Medulla oblongata (tissue), 1 donor: ENCODE measurements at regions not wholly inside any gene's neighbourhood (a gene's known extent, or its start where the extent isn't known, plus 50 kb on each side); places are given as distances from the start of the nearest gene placed in this dataset.

Source experiments
- DNase-seq: peaks from one replicate; pipeline ENCODE4 v3.0.0-alpha.2; 2015; ENCODE audit errors: extremely low spot score

DNA sequence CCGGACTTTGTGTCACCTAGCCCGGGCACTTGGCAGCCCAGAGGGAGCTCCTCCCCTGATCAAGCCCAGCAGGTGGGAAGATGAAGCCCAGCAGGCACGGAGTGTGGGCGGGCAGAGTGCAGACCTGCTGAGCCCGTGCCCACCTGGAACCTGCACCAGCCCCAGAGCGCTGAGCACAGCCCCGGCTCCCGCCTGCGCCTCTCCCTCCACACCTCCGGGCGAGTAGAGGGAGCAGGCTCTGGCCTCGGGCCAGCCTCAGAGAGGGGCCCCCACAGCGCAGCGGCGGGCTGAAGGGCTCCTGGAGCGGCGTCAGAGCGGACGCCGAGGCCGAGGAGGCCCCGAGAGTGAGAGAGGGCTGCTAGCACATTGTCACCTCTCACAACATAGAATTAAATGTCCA lies 257.7 kb downstream of the VGLL3 start:
- no peak for DNase-seq

DNA sequence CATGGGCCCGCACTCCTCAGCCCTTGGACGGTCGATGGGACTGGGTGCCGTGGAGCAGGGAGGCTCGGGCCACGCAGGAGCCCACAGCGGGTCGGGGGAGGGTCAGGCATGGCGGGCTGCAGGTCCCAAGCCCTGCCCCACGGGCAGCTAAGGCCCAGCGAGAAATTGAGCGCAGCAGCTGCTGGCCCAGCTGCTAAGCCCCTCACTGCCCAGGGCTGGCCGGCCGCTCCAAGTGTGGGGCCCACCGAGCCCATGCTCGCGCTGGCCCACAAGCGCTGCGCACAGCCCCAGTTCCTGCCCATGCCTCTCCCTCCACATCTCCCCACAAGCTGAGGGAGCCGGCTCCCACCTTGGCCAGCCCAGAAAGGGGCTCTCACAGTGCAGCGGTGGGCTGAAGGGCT lies 259.4 kb downstream of the VGLL3 start:
- no peak for DNase-seq

DNA sequence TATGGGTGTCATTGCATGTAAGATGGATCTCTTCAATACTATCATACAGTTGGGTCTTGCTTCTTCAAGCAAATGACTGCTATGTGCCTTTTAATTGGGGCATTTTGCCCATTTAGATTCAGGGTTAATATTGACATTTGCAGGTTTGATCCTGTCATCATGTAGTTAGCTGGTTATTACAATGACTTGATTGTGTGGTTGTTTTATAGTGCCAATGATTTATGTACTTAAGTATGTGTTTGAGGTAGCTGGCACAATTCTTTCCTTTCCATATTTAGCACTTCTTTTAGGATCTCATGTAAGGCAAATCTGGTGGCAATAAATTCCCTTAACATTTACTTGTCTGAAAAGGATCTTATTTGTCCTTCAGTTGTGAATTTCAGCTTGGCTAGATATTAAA lies 267.5 kb downstream of the VGLL3 start:
- no peak for DNase-seq

DNA sequence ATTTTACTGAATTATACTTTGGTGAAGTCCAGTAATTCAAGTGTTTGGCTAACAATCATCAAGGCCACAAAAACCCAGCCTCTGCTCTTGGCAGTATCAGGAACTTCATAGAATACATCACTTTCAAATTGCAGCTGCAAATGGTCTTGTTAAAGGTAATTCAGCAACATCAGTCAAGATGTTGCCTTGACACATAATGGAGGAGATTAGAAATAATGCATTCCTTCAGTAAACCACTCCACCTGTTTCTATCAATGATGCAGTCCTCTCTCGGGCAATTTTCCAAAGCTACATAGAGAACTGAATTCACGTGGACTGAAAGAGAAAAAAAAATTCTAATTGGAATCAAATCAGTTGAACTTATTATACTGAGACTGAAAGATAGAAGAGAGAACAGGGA lies 279.3 kb downstream of the VGLL3 start:
- DNase-seq = no peak

DNA sequence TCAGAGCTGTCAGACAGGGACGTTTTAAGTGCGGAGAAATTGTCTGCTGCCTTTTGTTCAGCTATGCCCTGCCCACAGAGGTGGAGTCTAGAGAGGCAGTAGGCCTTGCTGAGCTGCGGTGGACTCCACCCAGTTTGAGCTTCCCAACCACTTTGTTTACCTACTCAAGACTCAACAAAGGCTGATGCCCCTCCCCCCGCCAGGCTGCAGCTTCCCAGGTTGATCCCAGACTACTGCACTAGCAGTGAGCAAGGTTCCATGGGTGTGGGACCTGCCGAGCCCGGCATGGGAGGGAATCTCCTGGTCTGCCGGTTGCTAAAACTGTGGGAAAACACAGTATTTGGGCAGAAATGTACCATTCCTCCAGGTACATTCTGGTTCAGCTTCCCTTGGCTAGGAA lies 282.1 kb downstream of the VGLL3 start:
- DNase-seq = no peak

DNA sequence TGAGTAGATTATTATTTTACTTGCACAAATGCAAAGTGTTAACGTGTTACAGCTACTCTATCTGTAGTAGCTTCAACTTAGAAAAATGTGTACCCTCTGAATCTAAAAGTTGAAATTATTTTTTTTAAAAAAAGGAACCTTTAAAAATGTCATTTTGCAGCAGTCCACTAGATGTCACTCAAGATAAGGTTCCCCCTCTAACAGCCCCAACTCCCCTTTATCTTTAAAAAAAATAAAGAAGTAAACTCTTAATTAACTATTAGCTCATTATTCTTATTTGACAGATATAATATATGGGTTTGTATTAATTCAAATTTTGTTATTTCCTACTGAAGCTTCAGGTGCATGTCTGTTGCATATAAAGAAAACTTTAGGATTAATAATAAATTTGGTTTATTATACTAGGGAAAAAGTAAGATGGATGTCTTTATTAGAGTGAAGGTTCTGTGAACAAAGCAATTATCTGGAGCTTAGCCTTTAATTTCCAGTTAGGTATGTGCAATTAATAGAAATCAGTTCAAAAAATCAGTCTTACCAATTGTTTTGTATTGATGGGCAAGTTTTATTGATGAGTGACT lies 288.5 kb downstream of the VGLL3 start:
- no peak for DNase-seq

DNA sequence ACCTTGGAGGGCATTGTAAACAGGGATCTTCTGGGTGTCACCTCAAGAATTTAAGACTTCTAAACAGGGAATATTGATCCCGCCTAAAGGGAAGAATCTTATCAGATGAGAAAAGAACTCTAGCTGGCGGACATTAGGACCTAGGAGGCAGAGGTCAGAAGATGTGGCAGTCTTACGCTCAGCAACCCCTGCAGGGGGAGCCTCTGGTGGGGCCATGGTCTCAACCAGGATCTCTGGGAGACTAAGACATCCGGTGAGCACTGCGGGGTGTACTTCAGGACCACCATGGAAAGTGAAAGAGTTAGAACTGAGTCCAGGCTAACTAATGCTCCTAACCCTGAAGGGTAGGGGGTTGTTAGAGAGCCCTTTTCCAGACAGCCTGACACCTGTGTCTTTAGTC lies 295.2 kb downstream of the VGLL3 start:
- DNase-seq = no peak

DNA sequence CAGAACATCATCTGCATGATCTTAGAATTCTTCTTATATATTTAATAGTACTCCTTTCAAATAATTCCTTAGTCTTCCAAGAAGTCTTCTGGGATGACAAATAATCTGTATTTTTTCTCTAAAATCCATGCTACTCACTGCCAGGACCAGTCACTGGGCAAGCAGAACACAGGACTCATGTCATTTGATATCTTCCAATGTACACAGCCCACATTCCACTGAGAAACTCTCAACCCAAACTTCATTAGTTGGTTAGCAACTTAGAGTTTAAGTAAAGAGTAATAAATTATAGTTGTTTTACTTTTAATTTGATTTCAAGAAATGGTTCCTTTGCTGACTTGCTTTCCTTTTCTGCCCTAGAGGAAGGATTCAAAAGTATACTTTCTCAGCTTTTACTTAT lies 317.0 kb downstream of the VGLL3 start:
- no peak for DNase-seq

DNA sequence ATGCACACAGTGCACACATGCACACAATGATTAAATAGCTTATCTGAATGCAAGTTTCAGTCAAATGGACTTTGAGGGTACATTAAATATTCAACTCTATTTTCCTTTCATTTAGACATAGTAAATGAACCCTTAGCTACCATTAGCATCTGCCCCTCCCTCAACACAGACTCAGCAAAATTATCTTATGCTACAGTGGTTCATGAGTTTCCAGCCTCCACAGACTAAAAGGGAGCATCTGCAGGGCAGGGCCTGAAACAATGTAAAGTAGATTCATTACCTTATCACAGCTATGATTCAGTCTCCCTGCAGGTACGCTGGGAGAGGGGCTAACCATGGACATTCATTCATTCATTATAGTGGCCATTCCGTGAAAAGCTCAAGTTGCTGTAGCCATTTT lies 329.1 kb downstream of the VGLL3 start:
- DNase-seq = no peak

DNA sequence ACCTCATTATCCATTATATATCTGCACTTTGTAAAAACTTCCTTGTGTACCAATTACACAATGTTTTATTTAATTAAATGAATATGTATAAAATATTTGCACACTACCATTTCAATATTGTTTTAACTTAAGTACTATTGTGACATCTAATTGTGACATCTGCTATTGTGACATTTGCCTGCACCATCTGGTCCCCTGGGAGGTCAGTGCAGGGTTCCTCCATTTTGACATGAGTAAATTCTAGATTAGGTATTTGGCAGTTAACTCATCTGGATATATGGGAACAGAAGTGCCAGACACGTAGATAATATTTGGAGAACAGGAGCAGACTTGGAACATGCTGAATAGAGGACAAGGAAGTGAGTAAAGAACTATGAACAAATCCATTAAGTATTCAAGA lies 332.1 kb downstream of the VGLL3 start:
- DNase-seq = no peak

DNA sequence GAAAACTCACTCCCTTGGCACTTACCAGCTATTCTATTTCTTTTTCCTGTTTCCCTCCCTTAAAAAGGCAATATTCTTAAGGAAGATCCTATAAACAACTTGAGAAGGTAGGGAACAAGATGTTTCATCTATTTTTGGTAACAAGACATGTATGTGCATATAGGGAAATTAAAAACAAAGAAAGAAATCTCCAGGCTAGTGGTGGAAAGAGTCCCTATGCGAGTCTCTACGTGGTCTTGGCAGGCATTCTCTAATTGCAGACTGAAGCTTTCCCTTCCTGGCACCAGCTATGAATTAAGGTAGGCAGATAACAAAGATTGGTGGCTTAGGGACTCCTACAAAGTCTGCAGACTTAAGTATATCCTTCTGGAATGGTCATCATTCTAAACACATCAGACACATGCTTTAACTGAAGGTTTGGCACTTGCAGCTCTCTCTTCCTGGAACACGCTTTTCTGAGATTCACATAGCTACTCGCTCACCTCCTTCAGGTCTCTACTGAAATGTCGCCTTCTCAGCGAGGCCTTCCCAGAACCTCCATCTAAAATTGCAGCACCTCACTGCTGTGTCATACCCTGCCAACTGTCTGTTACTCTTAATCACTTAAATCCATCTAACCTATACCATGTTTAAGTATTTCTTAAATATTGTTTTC lies 336.0 kb downstream of the VGLL3 start:
- no peak for DNase-seq

DNA sequence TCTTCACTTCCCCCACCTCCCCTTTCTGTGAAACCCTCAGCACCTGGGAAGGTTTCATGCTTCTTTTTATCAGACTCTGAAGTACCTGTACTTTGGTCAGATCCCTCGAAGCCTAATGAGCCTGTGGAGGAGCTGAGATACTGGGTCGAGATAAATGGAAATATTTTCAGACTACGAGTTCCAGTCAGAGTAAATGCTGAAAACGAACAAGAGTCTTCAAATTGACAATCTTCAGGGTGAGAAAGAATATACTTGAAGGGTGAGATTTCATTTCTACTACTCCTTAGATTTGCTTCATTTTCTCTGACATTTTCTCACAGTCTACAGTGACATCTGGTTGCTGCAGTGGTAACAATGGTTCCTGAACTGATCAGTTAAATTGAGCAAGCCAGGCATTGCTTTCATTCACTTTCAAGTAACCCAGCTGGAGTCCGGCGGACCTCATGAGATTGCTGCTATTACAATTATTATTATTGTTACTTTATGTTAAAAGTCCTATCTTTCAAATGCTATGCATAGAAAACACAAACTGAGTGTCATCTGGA lies 337.2 kb downstream of the VGLL3 start:
- no peak for DNase-seq

DNA sequence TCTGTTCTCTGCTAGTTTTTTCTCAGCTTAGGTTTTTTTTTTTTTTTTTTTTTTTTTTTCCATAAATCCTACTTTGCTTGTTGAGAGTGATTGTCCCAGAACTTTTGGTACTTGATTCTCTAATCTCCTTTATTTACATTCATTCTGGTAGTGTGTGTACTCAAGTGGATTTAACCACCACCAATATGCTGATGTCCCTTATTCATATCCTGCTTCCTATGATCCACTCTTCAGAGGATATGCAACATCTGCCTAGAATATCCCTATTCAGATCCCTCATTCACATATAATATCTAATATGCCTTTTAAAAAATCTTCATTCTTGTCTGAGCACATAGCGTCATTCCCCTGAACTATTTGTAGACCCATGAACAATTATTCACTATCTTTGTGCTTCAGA lies 342.9 kb downstream of the VGLL3 start:
- DNase-seq = no peak

DNA sequence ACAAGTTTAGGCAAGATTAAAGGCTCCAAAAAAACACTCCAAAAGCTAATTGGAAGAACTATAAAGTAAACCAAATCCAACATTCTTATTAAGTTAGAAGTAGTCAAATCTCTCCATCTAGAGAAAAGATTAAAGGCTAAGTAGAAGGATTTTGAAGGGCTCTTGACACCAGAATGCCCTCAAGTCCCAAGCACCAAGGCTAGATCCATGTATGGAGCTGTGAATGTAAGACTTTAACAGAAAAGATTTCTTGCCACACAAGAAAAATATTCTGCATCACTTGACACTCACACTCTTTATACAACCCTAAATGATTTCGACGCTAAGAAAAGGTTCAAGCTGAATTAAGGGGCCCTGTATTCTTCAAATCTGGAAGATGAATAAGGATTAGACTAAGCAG lies 345.2 kb downstream of the VGLL3 start:
- DNase-seq = no peak

DNA sequence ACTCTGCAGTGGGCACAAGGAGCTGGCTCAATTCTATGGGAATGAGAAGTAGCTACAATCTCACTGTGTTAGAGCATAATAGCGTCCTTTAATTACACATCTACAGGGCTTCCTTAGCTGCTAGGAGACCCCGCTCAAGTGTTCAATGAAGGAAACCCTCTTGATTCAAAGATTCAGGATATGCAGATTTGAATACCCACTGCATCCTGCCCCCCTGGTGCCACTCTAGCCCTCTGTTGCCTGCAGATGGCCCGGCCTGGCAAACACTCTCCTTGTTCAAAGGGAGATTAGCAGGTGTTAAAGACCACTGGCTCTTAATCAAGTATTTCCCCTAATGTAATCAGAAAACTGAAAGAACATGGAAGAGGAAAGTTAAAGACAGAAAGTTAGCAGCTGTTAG lies 356.6 kb downstream of the VGLL3 start:
- DNase-seq = no peak

DNA sequence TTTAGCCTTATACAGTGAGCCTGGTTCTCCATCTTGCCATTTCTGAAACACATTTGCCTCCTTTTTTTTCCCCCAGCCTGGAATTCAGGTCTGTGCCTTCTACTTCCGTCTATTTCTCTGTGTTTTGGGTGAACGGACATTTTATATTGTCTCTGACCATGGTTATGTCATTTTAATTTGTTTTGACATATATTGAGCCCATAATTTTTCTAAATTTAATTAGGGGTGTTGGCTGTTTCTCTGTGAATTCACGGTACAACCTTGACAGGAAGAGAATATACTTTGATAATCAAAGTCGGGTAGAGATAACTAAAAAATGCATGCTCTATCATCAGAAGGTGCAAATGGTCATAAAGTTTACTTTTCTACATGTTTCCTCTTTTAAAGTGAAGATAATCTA lies 361.4 kb downstream of the VGLL3 start:
- no peak for DNase-seq

DNA sequence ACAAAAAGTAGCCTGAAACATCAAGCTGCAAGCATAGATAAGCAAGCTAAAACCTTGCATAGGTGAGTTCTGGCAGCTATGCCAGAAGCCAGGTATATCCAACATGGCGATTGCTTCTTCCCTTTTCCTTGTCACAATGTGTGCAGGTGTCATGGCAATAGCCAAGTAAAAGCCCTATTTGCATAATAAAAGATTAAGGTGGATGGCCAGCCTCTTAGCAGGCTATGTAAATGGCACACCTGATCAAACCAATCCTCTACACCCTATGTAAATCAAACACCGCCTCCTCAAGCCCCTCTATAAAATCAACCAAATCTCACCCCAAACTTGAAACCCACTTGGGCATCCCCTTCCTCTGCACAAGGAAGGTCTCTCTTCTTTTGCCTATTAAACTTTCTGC lies 366.8 kb downstream of the VGLL3 start:
- no peak for DNase-seq

DNA sequence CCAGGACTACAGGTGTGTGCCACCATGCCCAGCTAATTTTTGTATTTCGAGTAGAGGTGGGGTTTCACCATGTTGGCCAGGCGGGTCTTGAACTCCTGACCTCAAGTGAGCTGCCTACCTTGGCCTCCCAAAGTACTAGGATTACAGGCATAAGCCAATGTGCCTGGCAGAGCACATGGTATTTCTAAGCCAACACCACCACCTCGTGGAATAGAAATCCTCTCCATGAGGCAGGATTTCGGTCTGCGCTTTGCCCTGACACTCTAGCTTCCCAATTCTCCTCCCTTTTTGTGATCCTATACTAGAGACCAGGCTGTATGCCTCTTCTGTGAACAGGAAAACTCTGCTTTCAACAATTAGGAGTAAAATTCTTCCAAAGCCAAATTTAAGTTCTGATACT lies 372.2 kb downstream of the VGLL3 start:
- DNase-seq = no peak

DNA sequence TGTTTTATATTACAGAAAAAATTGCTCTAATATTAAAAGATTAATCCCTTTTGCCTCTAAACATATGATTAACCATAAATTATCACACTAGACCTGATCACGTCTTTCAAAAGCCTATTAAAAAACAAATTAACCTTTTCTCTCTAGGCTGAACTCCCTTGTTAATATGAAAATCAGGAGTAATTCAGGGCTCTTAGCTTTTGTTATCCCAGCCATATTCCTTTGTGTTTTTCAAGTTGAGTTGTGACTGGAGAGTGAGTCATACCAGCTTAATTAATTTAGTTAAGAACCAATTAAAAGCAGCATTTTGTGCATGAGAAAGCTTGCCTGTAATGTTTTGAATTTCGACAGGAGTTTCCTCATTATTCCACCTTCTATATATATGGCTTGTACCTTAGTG lies 385.8 kb downstream of the VGLL3 start:
- no peak for DNase-seq

DNA sequence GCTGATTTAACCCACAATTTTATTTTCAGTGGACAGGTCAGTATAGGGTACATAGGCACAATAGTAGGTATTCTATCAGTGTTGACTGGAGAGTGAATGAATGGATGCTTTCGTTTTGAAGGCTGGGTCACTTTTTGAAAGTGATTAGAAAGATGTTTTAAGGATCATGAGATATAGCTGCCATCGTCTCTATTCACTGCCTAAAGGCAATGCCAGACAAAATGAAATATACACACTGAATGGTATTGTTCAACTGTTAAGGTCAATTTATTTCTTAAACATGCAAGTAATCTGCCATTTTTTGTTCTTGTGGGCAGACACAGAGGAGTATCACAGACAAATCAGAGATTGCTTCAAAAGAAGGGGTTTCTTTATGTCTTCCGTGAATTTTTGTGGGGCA lies 395.3 kb downstream of the VGLL3 start:
- no peak for DNase-seq

DNA sequence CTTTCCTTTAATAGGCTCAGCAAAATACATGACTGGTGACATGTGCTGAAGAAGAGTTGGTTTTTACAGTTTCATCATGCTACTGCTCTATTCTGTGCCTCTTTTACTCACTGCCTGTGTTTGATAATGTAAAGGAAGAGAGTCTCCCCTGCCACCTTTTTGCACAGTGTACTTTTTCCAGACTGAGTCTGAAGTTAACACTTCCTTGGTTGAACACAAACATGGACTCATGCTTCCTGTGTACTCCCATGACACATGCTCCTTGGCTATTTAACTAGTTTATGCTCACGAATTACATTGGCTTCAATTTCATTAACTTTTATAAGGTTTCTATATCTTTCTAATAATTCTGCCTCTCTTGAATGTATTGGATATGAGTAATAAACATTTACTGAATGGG lies 396.1 kb downstream of the VGLL3 start:
- no peak for DNase-seq

DNA sequence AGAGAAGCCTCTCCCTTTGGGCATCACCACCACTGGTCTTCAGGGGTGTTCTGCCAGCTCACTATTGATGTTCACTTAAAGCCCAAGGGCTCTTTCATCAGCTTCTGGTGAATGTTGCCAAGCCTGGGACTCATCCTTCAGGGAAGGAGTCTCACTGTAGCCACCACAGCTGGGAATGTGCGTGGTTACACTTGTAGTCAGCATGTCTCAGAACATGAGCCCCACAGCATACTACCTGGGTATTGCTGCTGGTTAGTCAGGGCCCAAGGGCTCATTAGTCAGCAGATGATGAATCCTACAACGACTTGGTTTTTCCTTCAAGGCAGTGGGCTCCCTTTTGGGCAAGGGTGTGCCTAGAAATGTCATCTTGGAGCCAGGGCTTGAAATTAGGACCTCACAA lies 412.9 kb downstream of the VGLL3 start:
- no peak for DNase-seq

DNA sequence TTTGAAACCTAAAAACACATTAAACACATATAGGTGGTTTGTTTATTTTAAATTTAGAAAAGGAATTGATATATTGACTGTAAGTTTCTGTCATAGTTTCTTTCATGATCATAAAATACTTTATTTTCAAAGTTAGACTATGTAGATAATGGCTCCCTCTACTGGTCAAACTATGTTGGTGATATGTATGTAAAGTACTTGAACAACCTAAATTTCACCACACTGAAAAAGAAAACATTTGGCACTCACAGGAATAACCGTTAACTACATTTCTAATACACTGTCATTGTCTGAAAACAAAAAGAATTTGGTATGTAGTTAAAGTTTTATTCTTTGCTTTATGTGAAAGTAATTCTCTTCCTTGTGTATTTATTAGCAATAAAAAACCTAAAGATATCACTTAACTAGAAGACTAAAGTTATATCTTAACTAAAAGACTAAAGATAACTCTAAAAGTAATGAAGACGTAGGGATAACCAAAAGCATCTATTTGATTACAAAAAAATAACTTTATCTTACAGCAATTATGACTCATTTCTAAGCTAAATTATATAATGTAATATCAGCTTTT lies 427.5 kb downstream of the VGLL3 start:
- DNase-seq = peak; percentile 41

DNA sequence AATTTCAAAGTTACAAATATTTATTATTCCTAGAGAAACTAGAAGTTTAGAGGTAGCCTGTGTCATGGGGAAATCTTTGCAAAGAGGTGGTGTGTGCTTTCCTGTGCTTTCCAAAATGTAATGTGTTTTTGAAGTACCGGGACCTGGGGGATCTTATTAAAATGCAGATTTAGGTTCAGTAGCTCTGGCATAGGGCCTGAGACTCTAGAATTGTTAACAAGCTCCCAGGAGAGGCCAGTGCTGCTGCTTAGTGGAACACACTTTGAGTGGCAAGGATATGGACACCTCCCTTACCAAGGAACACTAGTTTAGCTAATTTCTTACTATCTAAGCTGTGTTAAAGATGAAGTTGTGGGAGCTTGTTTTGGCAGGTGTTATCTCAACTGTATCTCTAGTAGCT lies 428.9 kb downstream of the VGLL3 start:
- no peak for DNase-seq
